DMS153 (cell line): ENCODE measurements at regions not wholly inside any gene's neighbourhood (a gene's known extent, or its start where the extent isn't known, plus 50 kb on each side); places are given as distances from the start of the nearest gene placed in this dataset.
"Not testable (repeated sequence)": the region's sequence is repeated elsewhere in the genome, so short reads cannot be mapped to it uniquely, and the experiment has no call there.

Experiments
- DNase-seq: peaks from one replicate; lab custom pipeline; 2025; lab: John Stamatoyannopoulos, UW

DNA sequence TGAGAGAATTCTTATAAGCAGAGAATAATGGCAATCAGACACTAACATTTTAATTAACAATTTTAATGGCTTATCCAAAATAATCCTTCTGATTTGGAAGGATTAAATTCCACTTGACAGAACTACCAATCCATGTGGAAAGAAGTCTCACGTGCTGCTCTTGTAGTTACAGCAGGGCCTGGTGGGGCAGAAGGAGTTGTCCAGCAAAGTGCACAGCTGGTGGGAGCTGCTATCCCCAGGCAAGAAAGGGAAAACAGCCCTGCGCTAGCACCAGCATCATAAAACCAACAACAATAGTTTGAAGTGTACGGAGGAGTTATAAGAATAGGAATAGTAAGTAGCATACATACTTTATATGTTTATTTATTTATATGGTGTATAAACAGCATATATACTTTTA is 127.4 kb upstream of the TRIM2 start:
- no peak for DNase-seq

DNA sequence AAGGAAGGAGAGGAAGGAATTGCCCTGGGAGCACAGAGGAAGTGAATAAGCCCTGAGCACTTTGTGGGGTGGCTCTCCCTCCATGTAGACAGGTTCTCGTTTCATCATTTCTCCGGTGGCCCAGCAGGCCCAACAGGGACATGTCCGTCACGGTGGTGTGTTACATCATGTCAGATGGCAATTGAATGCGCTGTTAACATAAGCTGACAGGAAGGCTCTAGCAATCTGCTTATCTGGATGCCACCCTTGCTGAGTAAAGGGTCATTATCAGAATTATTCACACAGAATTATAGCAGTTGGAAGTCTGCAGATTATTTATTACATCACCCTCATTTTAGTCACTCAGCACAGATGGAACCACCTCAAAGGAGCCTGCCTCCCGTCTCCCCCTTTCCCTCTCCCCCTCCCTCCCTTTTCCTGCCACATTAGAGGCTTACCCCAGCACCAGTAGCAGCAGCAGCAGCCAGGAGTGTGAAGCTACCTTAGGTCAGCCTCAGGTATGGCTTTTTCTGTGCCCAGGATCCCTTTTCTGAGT is 124.3 kb upstream of the TRIM2 start:
- no peak for DNase-seq

DNA sequence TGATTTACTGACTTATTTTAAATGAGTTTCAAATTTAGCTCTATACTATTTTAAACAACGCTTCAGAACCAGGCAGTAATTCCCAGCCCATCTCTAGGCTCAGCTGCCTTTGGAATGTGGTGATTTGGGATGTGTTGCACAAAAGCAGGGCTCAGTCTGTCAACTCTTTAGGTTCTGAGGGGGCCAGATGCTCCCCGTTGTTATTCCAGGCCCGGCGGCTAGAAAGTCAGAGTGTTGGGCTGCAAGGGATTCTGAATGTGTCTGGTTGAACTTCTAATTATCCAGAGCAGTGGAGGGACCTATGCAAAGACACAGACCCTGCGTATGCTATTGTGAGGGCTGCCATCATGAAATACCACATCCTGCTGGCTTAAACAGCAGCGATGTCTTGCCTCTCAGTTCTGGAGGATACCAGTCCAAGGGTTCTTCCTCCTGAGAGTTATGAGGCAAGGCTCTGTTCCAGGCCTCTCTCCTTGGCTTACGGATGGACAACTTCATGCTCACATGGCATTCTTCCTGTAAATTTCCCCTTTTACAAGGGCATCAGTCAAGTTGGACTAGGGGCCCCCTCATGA is 123.2 kb upstream of the TRIM2 start:
- no peak for DNase-seq

DNA sequence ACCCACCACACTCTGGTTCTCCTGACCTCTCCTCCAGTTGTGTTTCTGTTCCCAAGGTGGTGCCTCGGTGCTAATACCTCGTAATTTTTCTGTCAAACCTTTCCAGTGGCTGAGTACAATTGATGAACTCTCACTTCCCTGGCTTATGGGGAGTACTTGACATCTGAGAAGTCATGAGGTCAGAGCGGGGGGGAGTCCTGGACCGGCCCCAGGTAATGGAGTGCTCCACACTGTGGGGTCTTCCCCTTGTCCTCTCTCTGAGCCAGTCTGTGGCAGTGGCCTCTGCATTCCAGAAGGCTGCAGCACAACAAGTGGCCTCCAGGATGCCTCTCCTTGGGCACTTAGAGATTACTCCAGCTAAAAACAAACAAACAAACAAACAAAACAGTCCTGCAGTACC is 122.5 kb upstream of the TRIM2 start:
- no peak for DNase-seq

DNA sequence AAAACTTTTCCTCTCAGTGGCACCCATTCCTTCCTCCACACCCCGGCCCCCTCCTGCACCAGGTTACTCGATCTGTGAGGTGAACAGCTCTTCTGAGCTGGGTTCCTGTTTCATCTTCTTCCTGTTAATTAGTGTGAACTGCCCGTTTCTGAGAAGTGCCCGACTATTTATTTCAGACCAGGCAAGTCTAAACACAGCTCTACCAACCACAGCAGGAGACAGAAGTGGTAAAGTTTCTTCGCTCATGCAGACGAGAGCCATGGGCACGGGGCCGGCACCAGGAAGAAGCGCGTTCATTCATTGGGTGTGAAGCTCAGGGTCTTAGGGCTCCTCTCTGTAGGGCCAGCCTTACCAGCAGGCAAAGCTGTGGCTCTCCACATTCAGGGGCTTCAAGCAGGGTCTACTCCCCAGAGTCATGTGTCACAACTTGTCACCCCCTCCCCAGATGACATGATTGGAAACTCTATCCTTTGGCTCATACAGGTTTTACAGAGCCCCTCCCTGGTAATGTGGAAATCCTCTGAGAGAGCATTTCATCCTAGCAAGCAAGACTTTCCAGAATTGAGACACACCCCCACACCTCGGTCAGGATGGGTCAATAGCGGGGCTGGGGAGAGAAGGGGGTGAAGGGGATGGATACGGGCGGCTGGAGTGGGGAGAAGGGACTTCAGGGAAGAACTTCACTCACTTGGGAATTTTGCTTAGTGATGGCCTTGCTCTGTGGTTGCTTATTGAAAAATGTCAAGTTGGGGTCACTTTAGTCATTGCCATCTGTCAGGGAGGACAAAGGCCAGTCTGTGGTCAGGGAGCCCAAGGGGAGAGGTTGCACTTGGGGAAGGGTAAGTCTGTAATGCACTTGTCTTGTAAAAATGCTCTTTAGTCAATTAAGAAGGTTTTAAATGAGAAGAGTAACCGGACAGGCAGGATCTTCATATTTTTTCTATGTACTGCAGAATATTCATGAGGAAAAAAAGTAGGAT is 121.6 kb upstream of the TRIM2 start:
- peak; percentile 17 for DNase-seq

DNA sequence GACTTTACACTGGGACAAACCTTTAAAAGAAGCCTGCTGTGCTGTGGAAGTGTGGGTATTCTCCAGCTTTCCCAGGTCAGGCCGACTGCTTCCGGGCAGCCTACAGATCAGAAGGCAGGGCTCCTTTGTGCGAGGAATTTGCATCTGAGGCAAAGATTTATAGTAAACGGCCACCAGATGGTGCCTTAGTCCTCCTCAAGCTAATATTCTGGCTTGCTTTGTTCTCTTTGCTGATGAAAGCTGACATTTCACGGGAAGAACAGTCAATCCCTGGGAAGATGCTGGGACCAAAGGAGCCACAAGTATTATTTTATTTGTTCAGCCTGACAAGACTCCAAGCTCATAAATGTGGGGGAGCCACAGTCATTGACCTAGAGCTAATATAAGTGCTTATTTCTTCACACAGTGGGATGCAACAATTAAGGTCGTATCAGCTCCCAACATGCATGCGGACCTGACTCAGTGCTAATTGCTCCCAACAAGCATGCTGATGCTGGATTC is 120.7 kb upstream of the TRIM2 start:
- peak; percentile 79 for DNase-seq

DNA sequence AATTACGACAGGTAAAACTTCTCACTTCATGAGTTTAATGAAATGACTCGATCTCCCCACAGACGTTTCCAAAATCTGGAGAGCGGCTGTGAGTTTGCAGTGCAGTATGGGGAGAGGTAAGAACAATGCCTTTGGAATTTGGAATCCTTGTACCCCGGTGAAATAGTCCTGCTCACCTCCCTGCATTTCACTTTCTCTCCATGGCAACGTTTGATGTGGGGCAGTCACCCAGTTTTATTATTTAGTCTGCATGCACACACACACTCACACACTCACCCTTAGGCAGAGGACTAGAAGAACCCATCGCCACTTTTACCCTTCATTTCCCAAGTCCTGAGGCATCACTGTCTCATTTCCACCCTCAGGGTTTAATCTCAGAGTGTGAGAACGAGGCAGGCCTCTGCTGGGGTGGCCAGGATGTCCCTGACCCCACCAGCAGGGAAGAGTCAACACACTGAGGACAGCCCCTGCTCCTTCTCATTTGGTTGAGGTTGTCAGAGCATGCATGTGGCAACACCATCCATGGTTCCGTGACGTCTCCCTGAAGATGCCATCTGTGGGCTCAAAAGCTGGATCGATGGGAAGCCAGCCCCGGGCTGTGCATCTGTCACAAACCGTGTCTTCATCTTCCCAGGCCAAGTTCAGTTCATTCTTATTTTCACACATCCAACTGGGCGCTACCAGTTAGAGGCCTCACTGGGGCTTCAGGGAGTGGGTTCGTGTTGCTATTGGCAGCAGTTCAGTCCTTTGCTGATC is 119.8 kb upstream of the TRIM2 start:
- DNase-seq, result no peak

DNA sequence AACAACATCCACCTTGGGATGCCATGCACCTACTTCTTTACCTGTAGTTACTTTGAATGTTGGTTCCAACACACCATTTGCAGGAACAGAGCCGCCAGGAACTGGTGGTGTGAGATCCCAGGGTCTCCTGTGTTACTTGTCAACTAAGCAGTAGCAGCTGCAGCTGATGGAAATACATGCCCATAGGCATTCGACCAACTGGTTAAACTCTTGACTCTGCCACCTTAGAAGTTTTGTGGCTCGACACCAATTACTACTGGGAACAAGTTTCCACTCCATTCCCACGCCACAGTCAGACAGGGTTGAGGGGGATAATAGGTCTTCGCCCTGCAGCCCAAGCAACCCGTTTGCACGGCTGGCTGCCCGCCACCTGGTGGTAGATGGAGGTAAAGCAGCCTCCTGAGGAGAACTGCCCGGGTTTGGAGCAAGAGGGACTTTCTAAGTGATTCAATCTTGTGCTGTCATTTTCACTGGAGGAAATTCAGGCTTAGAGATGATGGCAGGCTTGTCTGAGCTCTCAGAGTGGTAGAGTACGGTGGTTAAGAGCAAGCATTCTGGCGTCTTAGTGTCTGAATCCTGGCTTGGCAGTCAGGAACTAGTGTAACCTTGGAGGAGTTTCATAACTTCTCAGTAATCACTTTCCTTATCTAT is 119.1 kb upstream of the TRIM2 start:
- DNase-seq, result peak; percentile 31

DNA sequence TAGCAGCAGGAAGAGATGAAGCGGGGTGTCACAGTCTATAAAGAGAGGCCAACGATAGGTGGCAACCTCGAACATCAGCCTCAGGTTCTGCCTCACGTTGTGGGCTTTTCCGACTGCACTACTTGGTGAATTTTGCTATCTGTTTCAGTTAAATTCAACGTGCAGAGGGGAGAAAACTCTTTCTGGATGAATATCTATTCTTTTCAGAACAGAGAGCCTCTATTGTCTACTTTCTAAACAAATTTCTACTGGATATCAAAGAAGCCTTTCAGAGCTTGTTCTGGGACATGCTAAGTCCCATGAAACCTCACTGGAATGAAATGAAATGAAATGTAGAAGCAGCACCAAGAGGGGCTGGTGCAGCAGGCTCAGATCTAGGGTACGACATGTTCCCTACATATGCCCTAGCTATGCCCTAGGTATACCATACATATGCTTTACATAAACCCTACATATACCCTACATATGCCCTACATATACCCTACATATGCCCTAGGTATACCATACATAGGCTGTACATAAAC is 116.5 kb upstream of the TRIM2 start:
- no peak for DNase-seq

DNA sequence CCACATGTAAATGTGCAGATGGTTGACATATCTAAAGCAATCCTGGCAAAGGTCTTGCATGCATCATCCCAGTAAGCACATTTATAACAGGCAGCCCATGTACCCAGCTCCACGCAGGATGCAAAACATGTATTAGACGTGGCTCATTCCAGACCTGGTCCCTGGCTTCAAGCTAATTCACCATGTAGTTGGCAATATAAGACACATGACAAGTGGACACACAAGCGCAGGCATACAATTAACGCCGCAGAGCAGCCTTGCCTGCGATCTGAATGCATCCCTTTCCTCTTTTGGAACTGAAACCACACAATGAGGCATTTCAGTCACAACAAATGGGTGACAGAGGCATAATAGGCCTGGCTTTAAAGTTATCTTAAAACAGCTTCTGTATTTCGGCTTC is 114.5 kb upstream of the TRIM2 start:
- no peak for DNase-seq

DNA sequence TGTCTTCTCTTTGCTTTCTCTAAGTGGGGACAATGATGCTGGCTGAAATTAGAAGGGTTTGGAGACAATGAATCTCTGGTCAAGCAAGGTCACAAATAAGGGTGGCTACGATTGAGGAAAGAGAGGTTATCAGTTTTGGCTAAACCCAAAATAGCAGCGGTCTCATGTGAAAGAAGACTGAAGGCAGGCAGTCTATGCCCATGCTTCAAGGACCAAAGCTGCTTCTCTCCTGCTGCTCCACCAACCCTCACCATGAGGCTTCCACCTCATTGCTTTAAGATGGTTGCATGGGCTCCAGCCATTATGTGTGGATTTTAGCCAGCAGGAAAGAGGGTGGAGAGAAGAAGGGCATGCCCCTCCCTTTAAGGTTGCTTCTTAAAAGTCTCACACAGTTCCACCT is 114.1 kb upstream of the TRIM2 start:
- no peak for DNase-seq

DNA sequence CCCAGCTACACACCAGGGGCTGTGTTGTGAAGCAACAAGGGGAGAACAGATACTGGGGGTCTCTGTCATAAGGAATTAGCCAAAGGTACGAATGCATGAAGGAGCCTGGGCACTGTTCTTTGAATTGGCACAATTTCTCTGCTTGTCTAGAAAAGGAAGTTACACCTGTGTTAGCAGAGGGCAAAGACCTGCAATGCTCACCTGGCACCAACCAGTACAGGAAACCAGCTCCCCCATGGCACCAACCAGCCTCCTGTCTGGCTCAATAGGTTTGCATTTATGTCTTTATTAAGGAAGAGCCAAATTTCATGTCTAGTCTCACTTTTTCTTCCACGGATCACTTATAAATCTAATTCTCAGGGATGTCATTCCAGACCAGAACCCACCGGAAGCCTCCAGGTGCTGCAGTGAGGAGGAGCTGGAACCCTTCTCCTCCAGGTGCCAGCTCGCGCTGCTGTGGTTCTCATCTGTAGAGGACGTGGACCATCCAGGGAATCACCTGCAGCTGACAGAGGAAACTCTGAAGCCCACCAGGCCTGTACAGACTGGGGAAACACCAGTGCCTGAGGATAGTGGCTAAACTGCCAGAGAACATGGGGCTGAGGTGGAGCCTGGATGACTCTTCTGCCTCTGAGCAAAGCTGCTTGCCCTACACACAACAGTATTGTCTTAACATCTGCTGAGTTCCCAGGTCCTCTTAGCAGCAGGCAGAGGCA is 113.4 kb upstream of the TRIM2 start:
- no peak for DNase-seq

DNA sequence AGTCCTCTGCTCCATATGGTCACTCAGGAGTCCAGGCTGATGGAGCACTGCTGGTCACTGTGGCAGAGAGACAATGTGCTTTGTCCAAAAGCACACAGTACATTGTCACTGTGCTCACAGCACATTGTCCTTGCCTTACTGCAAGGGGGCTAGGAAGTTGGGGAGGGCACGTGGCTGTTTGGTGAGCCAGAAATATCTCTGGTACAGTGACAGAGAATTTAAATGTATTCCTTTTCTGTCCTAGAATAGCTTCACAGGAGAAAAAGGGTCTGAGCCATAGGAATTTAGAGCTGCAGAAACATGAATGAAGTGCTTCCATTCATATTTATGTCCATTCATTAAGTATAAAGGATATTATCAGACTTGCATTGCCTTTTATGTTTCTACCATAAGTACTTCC is 110.8 kb upstream of the TRIM2 start:
- DNase-seq, result no peak

DNA sequence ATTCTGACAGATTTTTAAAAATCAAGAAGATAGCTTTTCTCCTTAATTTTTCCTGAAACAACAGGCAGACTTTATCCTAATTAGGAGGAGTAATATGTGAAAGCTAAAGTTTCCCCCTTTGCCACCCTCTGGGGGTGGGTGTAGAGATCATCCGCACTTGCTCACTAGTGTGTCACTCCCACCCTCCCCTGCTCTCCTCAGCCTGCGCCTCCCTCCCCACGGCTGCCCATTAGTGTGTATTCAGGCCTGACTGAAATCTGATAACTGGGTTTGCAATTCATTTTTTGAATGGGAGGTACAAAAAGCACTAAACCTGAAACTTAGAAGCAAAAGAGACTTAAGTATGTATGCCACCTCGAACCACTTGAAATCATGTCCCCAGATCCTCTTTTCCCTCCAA is 110.4 kb upstream of the TRIM2 start:
- no peak for DNase-seq

DNA sequence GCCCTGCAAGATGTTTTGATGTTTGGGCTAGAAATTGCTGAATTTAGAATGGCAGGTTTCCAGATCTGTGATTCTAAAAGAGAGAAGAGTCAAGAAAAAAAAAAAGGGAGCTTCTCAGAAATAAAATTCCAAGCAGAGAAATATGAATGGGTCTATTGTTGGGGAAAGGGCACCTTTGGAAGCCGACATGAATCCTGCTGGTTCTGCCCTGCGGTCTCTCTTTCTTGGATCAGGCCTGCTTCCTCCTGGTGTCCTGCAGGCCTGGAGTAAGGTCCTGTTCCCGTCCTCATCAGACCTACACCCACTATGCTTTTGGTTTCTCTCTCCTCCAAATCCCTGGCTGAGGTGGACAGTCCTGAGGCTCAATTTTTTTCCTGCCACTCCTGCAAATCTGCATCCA is 109.8 kb upstream of the TRIM2 start:
- no peak for DNase-seq

DNA sequence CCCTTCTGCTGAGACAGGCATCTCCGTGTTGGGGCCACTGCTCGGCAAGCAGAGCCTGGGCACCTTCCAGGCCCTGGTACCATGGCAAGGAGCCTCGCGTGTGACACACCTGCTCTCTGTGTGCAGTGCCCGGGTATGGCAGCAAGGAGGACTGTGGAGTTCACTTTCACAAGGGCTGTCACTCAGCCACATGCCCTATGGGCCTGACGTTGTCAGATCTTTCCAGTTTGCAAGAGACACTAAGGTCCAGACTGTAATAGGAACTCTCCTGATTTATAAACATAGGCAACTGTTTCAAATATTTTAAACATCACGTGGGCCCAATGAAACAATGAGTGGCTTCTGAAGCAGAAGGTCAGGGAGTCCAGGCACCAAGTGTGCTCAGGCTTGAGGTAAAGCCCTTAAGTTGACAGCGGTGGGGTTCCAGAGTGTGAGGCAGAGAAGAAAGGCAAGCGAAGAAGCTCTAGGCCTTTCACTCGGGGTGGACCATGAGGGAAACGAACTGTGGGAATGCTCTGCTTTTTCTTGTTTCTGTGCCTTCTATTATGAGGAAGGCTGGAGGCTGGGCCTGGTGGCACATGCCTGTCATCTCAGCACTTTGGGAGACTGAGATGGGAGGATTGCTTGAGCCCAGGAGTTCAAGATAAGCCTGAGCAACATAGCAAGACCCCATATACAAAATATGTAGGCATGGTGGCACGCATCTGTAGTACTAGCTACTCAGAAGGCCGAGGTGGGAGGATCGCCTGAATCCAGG is 108.6 kb upstream of the TRIM2 start:
- DNase-seq, result no peak

DNA sequence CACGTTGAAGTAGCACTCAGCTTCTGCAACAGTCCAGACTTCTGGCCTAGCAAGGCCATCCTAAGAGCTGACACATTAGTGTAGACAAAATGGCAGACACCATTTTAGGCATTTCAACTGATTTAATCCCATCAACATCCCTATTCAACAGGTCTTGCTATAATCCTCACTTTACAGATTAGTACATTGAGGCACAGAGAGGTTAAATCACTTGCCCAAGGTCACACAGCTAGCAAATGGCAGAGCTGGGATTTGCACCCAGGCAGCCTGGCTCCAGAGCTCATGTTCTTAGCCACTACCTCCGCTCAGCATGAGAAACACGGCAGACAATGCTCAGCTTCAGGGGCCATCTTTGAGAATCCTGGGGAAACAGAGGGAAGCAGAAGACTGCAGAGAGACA is 107.9 kb upstream of the TRIM2 start:
- no peak for DNase-seq

DNA sequence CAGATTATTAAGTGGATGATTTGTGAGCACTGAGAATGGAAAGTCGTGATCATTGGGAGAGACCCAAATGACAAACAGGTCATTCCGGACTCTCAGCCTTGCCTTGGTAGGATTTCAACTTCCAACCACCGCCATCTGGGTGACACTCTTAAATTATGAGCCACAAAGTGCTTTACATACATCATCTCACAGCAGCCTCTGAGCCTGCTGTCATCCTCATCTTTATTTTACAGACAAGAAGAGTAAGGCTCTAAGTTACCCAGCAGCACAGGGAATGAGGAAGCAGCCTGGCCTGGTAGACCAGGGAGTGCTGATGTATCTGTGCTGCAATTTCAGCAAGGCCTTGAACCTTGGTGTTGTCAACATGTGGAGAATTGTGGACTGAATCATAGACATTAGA is 105.8 kb upstream of the TRIM2 start:
- no peak for DNase-seq

DNA sequence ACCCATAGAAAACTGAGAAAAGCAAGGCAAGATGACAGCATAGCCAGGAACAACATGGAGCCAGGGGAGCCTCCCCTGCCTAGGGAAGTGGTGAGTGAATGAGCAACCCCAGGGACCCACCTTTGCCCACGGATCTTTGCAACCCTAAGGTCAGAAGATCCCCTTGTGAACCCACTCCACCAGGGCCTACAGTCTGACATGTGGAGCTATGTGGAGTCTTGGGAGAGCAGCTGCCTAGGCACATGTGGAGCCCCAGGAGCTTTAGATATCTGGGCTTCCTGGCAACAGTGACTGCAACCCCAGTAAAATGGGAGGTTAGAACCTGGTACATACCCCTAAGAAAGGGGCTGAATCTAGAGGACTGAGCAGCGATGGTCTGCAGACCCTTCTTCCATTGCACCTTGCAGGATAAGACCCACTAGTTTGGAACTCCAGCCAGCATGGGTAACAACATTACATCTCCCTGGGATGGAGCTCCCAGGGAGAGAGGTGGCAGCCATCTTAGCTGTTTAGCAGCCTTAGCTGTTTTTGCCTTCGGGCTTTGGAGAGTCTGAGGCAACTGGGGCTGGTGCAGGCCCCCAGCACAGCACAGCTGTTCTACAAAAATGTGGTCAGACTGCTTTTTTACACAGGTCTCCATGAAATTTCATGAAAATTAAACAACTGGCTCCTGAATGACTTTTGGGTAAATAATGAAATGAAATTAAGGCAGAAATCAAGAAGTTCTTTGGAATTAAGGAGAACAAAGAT is 104.7 kb upstream of the TRIM2 start:
- no peak for DNase-seq

DNA sequence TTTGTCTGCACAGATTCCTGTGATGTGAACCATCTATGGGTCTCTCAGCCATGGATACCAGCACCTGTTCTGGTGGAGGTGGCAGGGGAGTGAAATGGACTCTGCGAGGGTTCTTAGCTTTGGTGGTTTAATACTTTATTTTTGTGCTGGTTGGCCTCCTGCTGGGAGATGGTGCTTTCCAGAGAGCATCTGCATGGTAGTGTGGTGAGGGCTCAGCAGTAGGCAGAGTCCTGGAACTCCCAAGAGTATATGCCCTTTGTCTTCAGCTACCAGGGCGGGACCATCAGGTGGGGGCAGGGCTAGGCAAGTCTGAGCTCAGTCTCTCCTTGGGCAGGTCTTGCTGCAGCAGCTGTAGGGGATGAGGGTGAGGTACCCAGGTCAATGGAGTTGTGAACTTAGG is 97.5 kb upstream of the TRIM2 start:
- DNase-seq, result not testable (repeated sequence)
